ENCODE measurements at regions not wholly inside any gene's neighbourhood (a gene's known extent, or its start where the extent isn't known, plus 50 kb on each side); places are given as distances from the start of the nearest gene placed in this dataset.

DNA sequence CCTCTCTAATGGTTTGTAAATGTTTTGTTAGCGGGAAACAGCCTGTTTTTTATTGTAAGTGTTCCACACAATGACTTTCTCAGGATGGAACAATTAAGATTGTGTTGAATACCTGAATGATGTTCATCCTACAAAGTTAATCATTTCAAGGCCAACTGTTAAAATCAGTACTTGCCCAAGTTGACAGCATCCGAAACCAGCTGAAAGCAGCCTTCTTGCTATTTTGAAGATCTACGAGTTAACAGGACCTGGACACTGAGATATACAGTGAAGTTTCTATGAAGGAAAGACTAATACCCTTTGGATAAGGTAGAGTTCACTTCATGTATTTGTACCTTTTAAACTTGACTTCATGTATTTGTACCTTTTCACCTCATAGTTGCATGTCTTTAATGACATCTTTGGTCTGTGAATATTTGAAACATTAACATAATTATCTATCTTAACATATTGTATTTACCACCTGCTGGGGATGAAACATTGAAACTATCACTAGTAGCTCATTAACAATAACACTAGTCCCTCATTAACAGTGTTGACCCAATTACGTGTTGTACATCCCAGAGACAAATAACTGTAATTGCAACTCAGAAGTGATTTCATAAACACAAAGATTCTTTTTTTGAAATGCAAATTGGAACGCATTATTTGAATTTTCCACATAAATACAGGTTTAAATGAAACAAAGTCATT lies 556.0 kb upstream of the MEX3C start:
- TF ChIP-seq POLR2AphosphoS5 (IDR thresholded peaks at IDR 0.05) (no peak), EP300 (IDR thresholded peaks at IDR 0.05) (no peak)
- TF ChIP-seq, protein P1, sequence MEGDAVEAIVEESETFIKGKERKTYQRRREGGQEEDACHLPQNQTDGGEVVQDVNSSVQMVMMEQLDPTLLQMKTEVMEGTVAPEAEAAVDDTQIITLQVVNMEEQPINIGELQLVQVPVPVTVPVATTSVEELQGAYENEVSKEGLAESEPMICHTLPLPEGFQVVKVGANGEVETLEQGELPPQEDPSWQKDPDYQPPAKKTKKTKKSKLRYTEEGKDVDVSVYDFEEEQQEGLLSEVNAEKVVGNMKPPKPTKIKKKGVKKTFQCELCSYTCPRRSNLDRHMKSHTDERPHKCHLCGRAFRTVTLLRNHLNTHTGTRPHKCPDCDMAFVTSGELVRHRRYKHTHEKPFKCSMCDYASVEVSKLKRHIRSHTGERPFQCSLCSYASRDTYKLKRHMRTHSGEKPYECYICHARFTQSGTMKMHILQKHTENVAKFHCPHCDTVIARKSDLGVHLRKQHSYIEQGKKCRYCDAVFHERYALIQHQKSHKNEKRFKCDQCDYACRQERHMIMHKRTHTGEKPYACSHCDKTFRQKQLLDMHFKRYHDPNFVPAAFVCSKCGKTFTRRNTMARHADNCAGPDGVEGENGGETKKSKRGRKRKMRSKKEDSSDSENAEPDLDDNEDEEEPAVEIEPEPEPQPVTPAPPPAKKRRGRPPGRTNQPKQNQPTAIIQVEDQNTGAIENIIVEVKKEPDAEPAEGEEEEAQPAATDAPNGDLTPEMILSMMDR (IDR thresholded peaks at IDR 0.05): no peak
- Histone ChIP-seq H3K27me3 (no peaks in the 10 kb centered on the region), H3K4me3 (no peak overlapping the region), H3K36me3 (no peaks in the 10 kb centered on the region), H3K9me3 (no peaks in the 10 kb centered on the region), H3K4me1 (no peaks in the 10 kb centered on the region), H3K27ac (replicated peaks in 1 of 4) (no peak overlapping the region)
- DNase-seq (ENCODE audit: extremely low spot score): no peak
- WGBS: 76% methylated on average over 5 of the region's 5 CpGs
- intact Hi-C loops (cut with DNase I): no loop called here

DNA sequence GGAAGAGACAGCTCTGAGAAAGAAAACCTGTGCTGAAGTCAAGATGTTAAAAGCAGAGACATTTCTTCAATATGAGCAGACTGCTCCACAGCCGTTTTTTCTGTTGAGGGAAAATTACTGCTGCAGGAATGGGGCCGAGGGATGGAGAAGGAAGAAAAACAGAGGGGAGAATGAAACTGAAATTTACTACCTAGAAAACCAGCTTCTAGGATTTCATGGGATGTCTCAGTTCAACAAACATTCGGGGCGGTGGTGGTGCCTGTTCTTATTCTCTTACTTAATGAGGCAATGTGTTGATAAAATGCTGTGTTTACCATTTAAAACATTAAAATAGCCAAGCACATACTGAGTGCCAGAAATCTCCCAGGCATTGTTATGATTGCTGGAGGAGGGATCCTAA lies 557.1 kb upstream of the MEX3C start:
- Histone ChIP-seq H3K4me1 (no peaks in the 10 kb centered on the region), H3K36me3 (no peaks in the 10 kb centered on the region), H3K27me3 (no peaks in the 10 kb centered on the region), H3K27ac (replicated peaks in 1 of 4) (no peak overlapping the region), H3K9me3 (no peaks in the 10 kb centered on the region), H3K4me3 (no peak overlapping the region)
- WGBS: 68% methylated on average over 4 of the region's 4 CpGs
- intact Hi-C loops (cut with DNase I): no loop called here
- no peak for DNase-seq (ENCODE audit: extremely low spot score)
- TF ChIP-seq POLR2A (IDR thresholded peaks at IDR 0.05; ENCODE audit: low read depth) (no peak), EP300 (IDR thresholded peaks at IDR 0.05) (no peak), POLR2AphosphoS5 (IDR thresholded peaks at IDR 0.05) (no peak)
- TF ChIP-seq, protein P1 (IDR thresholded peaks at IDR 0.05): no peak

DNA sequence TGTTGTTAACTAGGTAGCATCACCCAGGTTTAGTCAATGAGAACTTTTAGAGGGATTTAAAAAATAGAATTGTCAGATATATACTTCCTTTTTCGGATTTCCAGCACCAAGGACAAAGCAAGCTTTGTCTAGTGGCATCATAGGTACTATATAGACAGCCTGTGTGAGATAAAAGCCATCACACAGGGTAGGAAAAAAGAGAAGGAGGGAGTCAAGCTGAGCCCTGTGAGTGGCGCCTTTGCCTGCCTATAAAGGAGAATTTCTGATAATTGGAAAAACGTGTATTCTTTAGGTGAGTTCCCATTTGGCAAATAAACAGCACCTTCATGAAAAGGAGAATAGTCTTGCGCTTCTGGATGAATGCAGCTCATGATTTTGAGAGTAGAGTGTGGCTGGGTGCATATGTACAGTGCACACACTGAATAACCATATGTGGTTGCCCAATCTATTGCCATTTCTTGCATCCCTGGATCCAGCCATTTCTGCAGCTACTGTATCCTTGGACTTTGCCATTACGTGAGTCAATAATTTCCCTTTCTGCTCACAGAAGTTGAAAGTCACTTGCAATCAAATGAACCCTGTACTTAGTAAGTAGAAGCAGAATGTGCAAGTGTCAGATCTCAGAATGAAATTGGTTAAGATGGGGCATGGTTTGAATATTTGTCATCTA lies 559.9 kb upstream of the MEX3C start:
- Histone ChIP-seq H3K27ac (replicated peaks in 1 of 4) (no peak overlapping the region), H3K36me3 (no peaks in the 10 kb centered on the region), H3K27me3 (no peaks in the 10 kb centered on the region), H3K4me3 (no peak overlapping the region), H3K4me1 (no peaks in the 10 kb centered on the region), H3K9me3 (no peaks in the 10 kb centered on the region)
- TF ChIP-seq POLR2AphosphoS5 (IDR thresholded peaks at IDR 0.05) (no peak), EP300 (IDR thresholded peaks at IDR 0.05) (no peak), POLR2A (IDR thresholded peaks at IDR 0.05; ENCODE audit: low read depth) (no peak)
- TF ChIP-seq, protein P1 (IDR thresholded peaks at IDR 0.05): no peak
- 71% methylated on average over 5 of the region's 5 CpGs for WGBS
- intact Hi-C loops (cut with DNase I): no loop called here
- no peak for DNase-seq (ENCODE audit: extremely low spot score)

DNA sequence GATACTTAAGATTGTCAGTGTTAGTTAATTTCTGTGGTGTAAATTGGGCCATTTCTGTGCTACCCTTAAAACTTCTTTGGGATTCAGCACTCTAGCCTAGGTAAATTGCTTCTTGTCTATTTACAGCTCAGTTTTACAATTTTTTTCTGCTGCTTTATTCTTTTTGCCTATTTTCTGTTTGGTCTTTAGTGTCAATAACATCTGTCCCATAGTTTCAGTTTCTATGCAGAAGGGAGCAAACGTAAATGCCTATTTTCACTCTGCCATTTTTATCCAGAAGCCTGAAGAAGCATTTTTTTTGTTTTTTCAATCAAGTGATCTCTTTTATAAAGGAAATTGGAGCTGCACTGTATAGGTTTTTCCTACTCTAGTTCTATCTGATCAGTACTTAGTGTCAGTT lies 564.9 kb upstream of the MEX3C start:
- WGBS: 67% methylated on average over 1 of the region's 1 CpG
- Histone ChIP-seq H3K4me1 (no peaks in the 10 kb centered on the region), H3K9me3 (no peaks in the 10 kb centered on the region), H3K36me3 (no peaks in the 10 kb centered on the region), H3K27me3 (no peaks in the 10 kb centered on the region), H3K27ac (replicated peaks in 1 of 4) (no peak overlapping the region), H3K4me3 (no peak overlapping the region)
- TF ChIP-seq, protein P1 (IDR thresholded peaks at IDR 0.05): no peak
- no peak for TF ChIP-seq POLR2A (IDR thresholded peaks at IDR 0.05; ENCODE audit: low read depth)
- TF ChIP-seq POLR2AphosphoS5 (IDR thresholded peaks at IDR 0.05): no peak
- TF ChIP-seq EP300 (IDR thresholded peaks at IDR 0.05): no peak
- intact Hi-C loops (cut with DNase I): no loop called here
- DNase-seq (ENCODE audit: extremely low spot score): no peak

Data from esophagus muscularis mucosa (tissue), 4 donors.